ENCODE measurements at regions not wholly inside any gene's neighbourhood (a gene's known extent, or its start where the extent isn't known, plus 50 kb on each side); places are given as distances from the start of the nearest gene placed in this dataset.

DNA sequence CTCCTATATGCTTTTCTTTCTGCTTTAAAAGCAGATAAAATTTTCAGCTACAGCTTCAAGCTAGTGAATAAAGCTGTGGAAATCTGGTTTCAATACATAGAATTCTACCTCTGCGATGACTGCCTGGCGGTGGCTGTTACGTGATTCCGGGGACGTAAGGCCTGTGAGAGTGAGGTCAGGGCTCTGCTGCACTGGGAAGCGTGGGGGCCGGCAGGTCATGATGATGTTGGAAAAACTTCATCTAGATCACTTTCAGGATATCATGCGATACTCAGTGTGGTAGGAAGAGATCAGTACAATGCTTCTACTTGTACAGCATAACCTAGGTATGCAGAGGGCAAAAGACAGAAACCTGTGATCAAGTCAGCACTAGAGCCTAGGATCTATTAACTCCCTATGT, 546.8 kb upstream of the B3GAT1 start:
- TF ChIP-seq, protein P1, sequence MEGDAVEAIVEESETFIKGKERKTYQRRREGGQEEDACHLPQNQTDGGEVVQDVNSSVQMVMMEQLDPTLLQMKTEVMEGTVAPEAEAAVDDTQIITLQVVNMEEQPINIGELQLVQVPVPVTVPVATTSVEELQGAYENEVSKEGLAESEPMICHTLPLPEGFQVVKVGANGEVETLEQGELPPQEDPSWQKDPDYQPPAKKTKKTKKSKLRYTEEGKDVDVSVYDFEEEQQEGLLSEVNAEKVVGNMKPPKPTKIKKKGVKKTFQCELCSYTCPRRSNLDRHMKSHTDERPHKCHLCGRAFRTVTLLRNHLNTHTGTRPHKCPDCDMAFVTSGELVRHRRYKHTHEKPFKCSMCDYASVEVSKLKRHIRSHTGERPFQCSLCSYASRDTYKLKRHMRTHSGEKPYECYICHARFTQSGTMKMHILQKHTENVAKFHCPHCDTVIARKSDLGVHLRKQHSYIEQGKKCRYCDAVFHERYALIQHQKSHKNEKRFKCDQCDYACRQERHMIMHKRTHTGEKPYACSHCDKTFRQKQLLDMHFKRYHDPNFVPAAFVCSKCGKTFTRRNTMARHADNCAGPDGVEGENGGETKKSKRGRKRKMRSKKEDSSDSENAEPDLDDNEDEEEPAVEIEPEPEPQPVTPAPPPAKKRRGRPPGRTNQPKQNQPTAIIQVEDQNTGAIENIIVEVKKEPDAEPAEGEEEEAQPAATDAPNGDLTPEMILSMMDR (IDR thresholded peaks at IDR 0.05; ENCODE audit: low read depth, low read length), result no peak
- TF ChIP-seq POLR2A (IDR thresholded peaks at IDR 0.05; ENCODE audit: extremely low read depth, insufficient read length), result no peak
- TF ChIP-seq MYC (IDR thresholded peaks at IDR 0.05; ENCODE audit: low read depth, low read length), result no peak

All from NB4 (cell line).